ENCODE measurements at regions not wholly inside any gene's neighbourhood (a gene's known extent, or its start where the extent isn't known, plus 50 kb on each side); places are given as distances from the start of the nearest gene placed in this dataset.

GRCh38 chr10:3691482-3691881 lies 93.5 kb downstream of the KLF6 start:
- no peak for DNase-seq (ENCODE audit: low spot score)

GRCh38 chr10:3689871-3690510 lies 95.0 kb downstream of the KLF6 start:
- DNase-seq (ENCODE audit: low spot score): no peak

- no peak for DNase-seq (ENCODE audit: low spot score)
These were observed 97.4 kb downstream of the KLF6 start for GRCh38 chr10:3687510-3688081.

- no peak for DNase-seq (ENCODE audit: low spot score)
These were observed 99.6 kb downstream of the KLF6 start for GRCh38 chr10:3685384-3685783.

GRCh38 chr10:3684891-3685290 lies 100.1 kb downstream of the KLF6 start:
- DNase-seq (ENCODE audit: low spot score): no peak

- DNase-seq (ENCODE audit: low spot score): no peak
These were observed 101.4 kb downstream of the KLF6 start for GRCh38 chr10:3683560-3683959.

- DNase-seq (ENCODE audit: low spot score): no peak
These were observed 102.3 kb downstream of the KLF6 start for GRCh38 chr10:3682745-3683144.

- DNase-seq (ENCODE audit: low spot score): no peak
These were observed 103.1 kb downstream of the KLF6 start for GRCh38 chr10:3681642-3682554.

GRCh38 chr10:3679950-3680629 lies 104.9 kb downstream of the KLF6 start:
- no peak for DNase-seq (ENCODE audit: low spot score)

- DNase-seq (ENCODE audit: low spot score): no peak
These were observed 106.3 kb downstream of the KLF6 start for GRCh38 chr10:3678629-3679227.

GRCh38 chr10:3676564-3676963 lies 108.4 kb downstream of the KLF6 start:
- no peak for DNase-seq (ENCODE audit: low spot score)

GRCh38 chr10:3672220-3672619 lies 112.8 kb downstream of the KLF6 start:
- DNase-seq (ENCODE audit: low spot score): no peak

GRCh38 chr10:3671386-3671955 lies 113.5 kb downstream of the KLF6 start:
- DNase-seq (ENCODE audit: low spot score): no peak

- no peak for DNase-seq (ENCODE audit: low spot score)
These were observed 116.1 kb downstream of the KLF6 start for GRCh38 chr10:3668966-3669330.

- DNase-seq (ENCODE audit: low spot score): no peak
These were observed 116.6 kb downstream of the KLF6 start for GRCh38 chr10:3668276-3668965.

GRCh38 chr10:3666525-3667302 lies 118.3 kb downstream of the KLF6 start:
- DNase-seq (ENCODE audit: low spot score): no peak

- no peak for DNase-seq (ENCODE audit: low spot score)
These were observed 119.6 kb downstream of the KLF6 start for GRCh38 chr10:3665316-3665908.

GRCh38 chr10:3662775-3663174 lies 122.2 kb downstream of the KLF6 start:
- no peak for DNase-seq (ENCODE audit: low spot score)

- DNase-seq (ENCODE audit: low spot score): no peak
These were observed 123.7 kb downstream of the KLF6 start for GRCh38 chr10:3661271-3661670.

- no peak for DNase-seq (ENCODE audit: low spot score)
These were observed 124.3 kb downstream of the KLF6 start for GRCh38 chr10:3660753-3661152.

Data from NAMALWA (cell line).